GM18520 (cell line): ENCODE measurements at regions not wholly inside any gene's neighbourhood (a gene's known extent, or its start where the extent isn't known, plus 50 kb on each side); places are given as distances from the start of the nearest gene placed in this dataset.
"Not testable (repeated sequence)": the region's sequence is repeated elsewhere in the genome, so short reads cannot be mapped to it uniquely, and the experiment has no call there.

Source experiments
- ATAC-seq: cut with Tn5 transposase; IDR thresholded peaks from one replicate; pipeline ENCODE4 v1.9.1; 2021; ENCODE audit not compliant: unreplicated experiment

- no peak for ATAC-seq
Measured at GRCh38 chr7:156397249-156397648, 243.3 kb upstream of the RNF32 start.

- no peak for ATAC-seq
Measured at GRCh38 chr7:156389116-156389692, 251.4 kb upstream of the RNF32 start.

- ATAC-seq, result no peak
Measured at GRCh38 chr7:156386097-156386496, 254.5 kb upstream of the RNF32 start.

DNA sequence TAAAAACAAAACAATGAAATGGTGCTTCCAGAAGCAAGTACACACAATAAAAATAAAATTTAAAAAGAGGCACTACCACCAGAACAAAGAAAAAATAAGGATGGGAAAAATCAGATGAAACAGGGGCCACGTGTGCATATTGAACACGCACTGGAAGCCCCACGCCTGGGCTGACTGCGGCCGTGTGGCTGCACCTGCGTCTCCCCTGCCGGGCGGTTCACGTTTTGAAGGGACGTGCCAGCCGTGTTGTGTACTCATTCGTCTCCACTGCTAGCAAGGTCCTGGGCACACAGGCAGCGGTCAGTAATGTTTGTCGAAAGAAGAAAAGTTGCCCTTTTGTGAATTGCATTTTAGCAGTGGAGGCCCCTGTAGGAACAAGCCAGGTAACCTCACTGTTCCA, 255.9 kb upstream of the RNF32 start:
- ATAC-seq, result no peak

DNA sequence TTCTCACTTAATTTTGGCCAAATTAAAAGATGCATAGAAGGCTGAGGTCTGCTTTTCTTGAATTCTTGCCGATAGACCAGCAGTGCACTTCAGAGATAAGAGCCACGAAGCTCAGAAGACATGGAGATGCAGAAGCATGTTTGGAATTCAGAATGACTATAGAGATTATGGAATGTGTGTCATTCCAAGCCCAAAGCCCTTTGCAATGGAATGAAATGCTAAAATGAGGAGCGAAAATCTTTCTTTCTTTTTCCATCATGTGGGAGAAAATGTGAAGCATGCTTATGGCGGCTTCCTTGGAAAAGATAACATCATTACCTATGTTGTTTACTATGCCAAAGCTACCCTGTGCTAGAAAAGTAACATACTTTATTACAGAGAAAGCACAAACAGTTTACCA, 257.0 kb upstream of the RNF32 start:
- ATAC-seq, result no peak

DNA sequence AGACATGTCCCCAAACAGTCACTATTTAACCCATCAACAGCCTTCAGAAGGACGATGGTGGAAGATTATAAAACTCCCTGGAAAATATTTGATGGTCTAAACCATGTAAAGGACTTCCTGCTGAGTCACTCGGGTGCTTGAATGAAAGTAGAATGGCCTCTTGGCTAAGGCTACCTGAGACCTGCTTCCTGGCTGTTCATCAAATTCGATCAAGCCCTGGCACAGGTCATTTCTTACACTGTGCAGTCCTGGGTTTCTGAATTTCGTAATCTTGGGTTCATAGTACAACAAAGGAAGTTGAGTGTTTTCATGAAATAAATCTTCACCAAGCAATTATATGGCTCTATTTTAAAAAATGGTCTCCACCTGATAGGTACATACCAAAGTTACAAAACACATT, 260.3 kb upstream of the RNF32 start:
- no peak for ATAC-seq

- ATAC-seq, result no peak
Measured at GRCh38 chr7:156379324-156380070, 261.1 kb upstream of the RNF32 start.

DNA sequence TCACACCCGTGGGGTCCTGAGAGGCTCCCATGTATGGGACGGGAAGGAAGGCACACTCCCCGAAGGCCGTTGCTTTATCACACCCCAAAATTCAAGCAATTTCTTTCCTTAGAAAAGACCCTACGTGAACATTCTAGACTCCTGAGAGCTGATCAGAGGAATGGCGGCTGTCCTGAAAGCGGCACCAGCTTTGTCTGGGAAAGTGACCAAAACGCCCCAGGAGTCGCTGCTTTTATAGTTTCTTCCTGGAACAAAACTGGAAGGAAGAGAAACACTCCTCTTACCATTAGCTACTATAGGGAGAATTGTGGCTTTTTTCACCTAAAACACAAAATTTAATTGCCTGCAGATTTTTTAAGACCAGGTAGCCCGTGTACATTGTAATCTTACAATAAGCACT, 261.8 kb upstream of the RNF32 start:
- ATAC-seq, result no peak

DNA sequence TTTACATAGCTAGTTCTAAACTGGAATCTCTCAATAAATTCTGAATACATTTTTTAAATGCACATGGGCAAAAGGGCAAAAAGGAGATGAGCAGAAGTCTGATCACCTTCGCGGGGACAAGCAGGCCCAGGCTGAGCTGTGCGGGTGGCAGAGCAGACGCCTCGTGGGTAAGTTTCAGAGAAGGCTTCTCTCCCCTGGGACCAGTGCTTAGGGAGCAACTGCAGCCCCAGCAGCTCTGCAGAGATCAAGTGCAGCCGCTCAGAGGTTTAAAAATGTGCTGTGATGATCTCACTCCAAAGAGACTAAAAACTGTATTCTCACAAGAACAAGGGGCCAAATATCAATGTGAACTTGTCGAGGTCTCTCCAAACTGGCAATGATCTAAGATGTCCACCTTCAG, 264.3 kb upstream of the RNF32 start:
- no peak for ATAC-seq

GRCh38 chr7:156374335-156374734, 266.2 kb upstream of the RNF32 start:
- ATAC-seq, result no peak

- ATAC-seq, result not testable (repeated sequence)
Measured at GRCh38 chr7:156369929-156370328, 270.6 kb upstream of the RNF32 start.

DNA sequence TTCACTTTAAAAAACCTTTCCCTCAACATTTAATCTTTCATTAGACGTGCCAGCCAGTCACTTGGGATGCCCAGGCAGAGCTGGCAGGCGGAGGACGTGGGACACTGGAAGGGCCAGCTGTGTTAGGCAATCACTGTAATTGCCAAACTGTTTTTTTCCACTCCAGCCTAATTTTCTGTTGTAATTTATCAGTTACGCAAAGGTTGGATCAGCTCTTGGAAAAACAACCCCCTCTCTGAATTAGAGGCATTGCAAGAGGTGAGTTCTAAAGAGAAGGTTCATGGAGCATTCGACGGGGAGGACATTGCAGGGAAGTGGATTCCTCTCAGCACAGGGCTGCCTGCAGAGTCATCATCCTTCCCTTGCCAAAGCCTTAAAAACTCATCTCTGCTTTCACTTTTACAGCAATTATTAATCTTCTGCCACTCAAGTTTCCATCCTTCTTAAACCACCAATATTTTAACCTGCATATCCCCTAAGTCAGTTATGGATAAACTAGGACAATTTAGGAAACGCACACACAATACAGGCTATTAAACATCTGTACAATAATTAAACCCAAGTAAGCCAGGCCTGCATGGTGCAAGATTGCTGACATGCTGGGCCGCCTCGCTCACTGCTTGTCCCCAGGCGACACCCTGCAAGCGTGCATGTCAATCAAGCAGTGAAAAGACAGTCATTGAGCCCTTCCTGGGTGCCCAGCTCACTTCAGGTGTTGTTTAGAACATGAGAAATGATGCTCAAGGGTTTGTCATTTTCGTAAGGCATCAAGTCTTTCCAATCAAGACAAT, 272.3 kb upstream of the RNF32 start:
- ATAC-seq, result no peak

DNA sequence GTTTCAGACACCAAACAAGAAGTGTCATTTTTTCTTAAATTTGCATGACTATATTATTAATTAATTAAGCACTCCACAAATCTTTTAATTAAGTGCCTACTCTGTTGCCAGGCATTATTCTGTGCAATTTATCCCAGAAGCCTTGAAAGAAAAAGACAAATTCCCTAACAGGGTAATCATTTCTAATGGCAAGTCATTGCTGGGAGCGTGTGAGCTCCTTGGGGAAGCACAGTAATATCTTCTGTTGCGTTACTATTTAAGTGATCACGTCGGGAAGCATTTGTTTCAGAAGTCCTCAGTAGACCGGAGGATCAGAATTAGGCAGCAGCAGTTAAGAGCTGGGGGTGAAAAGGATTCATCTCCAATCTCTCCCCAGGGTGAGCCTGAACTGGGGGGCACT, 276.8 kb upstream of the RNF32 start:
- no peak for ATAC-seq

DNA sequence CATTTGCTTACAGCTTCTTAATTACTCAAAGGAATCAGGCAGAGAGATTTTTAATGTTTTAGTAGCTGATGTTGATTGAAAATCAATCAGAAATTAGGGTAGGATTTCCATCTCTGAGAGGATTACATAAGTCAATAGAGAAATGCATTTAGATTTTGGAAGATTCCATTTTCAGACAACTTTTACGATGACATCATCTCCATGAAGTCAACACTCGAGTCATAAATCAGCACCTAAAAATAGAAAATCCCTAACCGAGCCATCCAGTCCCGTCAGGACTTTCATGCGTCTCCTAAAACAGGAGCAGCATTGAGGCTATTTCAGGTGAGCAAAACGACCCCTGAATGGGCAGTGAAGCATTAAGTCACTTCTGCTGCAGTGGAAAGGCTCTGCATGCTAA, 279.7 kb upstream of the RNF32 start:
- no peak for ATAC-seq

DNA sequence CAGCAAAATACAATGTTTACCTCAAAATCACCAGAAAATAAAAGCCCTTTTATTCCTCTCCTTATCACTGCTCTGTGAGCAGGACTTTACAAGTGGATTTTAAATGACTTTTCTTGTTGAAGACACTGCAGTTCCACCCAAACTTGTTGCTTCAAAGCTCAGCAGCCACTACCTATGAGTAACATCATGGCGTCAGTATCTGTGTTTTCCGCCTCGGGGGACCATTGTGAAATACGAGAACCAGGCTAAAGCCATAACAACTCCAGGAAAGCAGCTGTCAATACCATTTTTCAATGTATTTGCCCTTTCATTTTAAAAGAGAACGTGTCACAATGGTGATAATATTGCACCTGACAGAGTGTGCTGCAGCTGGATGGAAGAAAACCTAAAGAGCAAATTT, 284.0 kb upstream of the RNF32 start:
- no peak for ATAC-seq

DNA sequence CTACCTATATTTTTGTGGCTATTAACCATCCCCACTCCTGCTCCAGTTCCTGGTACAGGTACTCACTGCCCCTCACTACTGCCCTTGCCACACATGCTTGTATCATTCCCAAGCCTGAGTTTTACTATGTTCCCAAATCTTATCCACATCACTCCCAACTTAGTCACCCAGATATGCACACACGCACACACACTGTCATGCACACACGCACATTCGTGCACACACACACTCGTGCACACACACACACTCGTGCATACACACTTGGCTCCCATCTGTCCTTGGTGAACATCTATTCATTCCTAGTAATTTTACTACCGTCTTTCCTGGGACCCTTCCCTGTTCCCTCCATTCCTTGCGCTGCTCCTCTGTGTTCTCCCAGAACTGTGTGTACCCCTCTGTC, 287.2 kb upstream of the RNF32 start:
- no peak for ATAC-seq

DNA sequence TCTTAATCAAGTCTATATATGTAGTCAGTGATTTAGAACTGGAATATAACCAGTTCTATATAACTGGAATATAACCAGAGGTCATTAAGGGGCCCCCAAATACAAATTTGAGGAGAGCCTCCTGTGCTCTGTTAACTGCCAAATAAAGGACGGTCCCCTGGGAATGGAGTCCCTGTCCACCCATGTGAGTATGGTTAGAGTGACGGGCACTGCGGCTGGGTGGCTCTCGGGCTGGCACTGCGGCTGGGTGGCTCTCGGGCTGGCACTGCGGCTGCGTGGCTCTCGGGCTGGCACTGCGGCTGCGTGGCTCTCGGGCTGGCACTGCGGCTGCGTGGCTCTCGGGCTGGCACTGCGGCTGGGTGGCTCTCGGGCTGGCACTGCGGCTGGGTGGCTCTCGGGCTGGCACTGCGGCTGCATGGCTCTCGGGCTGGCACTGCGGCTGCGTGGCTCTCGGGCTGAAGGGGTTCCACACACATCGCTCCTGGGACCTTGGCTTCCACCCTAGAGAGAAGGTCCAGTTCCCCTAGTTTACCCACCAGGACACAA, 292.8 kb upstream of the RNF32 start:
- ATAC-seq, result not testable (repeated sequence)

DNA sequence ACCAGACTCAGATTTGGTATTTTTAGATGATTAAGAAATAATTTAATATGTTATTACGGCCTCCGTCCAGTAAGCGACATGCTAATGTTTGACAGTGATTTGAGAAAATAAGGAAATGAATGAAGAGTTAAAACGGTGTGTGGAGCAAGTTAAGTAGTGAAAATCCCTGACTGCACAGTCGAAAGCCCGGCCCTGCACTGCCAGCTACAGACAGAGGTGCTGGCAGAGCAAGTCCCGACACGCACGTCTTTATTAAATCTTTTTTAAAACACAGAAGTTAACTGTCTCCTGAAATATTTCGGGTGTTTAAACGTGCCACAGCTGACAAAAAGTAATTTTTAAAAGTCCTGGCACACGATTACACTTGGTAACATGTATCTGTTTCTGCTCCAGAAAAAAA, 293.4 kb upstream of the RNF32 start:
- no peak for ATAC-seq

GRCh38 chr7:156344595-156344994, 296.0 kb upstream of the RNF32 start:
- no peak for ATAC-seq

DNA sequence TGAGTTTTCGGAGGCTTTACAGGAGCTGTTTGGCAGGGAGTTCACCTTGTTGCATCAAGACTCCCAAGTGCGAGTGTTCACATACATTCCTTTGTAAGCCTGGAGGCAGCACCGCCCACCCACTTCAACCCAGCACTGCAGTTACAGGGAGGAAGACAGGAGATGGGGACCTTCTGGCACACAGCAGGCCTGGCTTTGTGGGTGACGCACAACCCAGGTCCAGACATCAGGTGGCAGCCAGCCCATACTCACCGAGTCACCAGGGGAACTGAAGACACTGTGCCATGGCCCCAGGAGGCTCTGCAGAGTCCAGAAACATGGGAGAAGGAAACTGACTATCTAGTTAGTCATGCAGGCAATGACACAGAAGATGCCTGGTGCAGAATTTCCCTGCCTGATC, 305.9 kb upstream of the RNF32 start:
- ATAC-seq, result no peak

DNA sequence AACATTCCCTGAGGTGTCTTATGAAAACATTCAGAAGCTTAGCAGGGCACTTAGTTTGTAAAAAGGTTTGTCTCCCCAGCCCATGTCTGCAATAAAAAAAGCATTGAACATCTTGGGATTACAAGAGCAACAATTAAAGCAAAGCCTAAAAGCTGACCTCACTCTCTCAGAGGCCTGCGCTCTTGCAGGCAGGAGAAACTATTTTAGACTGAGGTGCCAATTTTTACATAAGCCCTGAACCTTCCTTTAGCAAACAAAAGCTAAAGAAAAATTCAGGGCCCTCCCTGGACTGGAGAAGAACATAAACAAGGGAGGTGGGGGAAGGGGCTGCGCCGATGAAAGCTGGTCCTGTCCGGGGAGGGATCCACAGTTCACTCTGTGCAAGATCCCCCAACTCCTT, 312.7 kb upstream of the RNF32 start:
- ATAC-seq, result no peak

- ATAC-seq, result no peak
Measured at GRCh38 chr7:156327474-156327873, 313.1 kb upstream of the RNF32 start.
